Ectodermal cell (in vitro differentiated cells): ENCODE measurements at regions not wholly inside any gene's neighbourhood (a gene's known extent, or its start where the extent isn't known, plus 50 kb on each side); places are given as distances from the start of the nearest gene placed in this dataset.

ENCODE experiments used
- H3K27ac ChIP-seq: 2 replicates; pipeline ENCODE4 v1.7.0; 2013; ENCODE audit warnings: mild to moderate bottlenecking, low read depth, low read length; ENCODE audit not compliant: insufficient read depth, poor library complexity, severe bottlenecking
- H3K27me3 ChIP-seq: 2 replicates; pipeline ENCODE4 v1.7.0; 2013; ENCODE audit warnings: mild to moderate bottlenecking, low read length; ENCODE audit not compliant: insufficient read depth, control insufficient read depth, poor library complexity, severe bottlenecking
- H3K36me3 ChIP-seq: one replicate; pipeline ENCODE4 v1.7.0; 2013; ENCODE audit warnings: low read length; ENCODE audit not compliant: control insufficient read depth, insufficient read depth
- H3K4me1 ChIP-seq: one replicate; pipeline ENCODE4 v1.7.0; 2013; ENCODE audit warnings: low read length; ENCODE audit not compliant: control insufficient read depth, insufficient read depth
- H3K4me3 ChIP-seq: 2 replicates; pipeline ENCODE4 v1.7.0; 2013; ENCODE audit warnings: low read depth, low read length, control low read depth; ENCODE audit not compliant: insufficient read depth
- H3K9me3 ChIP-seq: 2 replicates; pipeline ENCODE4 v1.7.0; 2013; ENCODE audit warnings: mild to moderate bottlenecking, low read length, moderate library complexity; ENCODE audit not compliant: control insufficient read depth
- WGBS, 2 experiments: methylation state at CpG; one replicate each; pipeline ENCODE4 v1.1.7; 2013; ENCODE audit warnings: missing lambda C conversion rate in 2 of 2; 5-methylcytosine and 5-hydroxymethylcytosine counted together

GRCh38 chr14:101200650-101201516 lies 297.4 kb upstream of the RTL1 start:
- no peaks in the 10 kb centered on the region for H3K36me3 ChIP-seq
- no peak overlapping the region for H3K27ac ChIP-seq
- H3K4me1 ChIP-seq = no peaks in the 10 kb centered on the region
- H3K9me3 ChIP-seq = no peaks in the 10 kb centered on the region
- H3K27me3 ChIP-seq = no peaks in the 10 kb centered on the region
- no peak overlapping the region for H3K4me3 ChIP-seq
- 93 to 94% methylated on average over 12 of the region's 12 CpGs for WGBS, 2 experiments

- WGBS, 2 experiments = 92 to 93% methylated on average over 18 of the region's 18 CpGs
Measured at GRCh38 chr14:101201535-101202151, 298.1 kb upstream of the RTL1 start.

GRCh38 chr14:101202627-101203404 lies 299.3 kb upstream of the RTL1 start:
- Histone ChIP-seq H3K9me3 (no peaks in the 10 kb centered on the region), H3K27ac (no peak overlapping the region), H3K27me3 (no peaks in the 10 kb centered on the region), H3K36me3 (no peaks in the 10 kb centered on the region), H3K4me1 (no peaks in the 10 kb centered on the region), H3K4me3 (no peak overlapping the region)
- whole genome bisulfite sequencing, 2 experiments = 88 to 89% methylated on average over 25 of the region's 25 CpGs

More at GRCh38 chr14:101201535-101202151, 298.1 kb upstream of the RTL1 start:
- Histone ChIP-seq H3K27me3 (no peaks in the 10 kb centered on the region), H3K4me3 (no peak overlapping the region), H3K36me3 (no peaks in the 10 kb centered on the region), H3K9me3 (no peaks in the 10 kb centered on the region), H3K4me1 (no peaks in the 10 kb centered on the region), H3K27ac (no peak overlapping the region)

GRCh38 chr14:101206556-101206955 lies 303.0 kb upstream of the RTL1 start:
- Histone ChIP-seq H3K27me3 (no peaks in the 10 kb centered on the region), H3K4me1 (no peaks in the 10 kb centered on the region), H3K36me3 (no peaks in the 10 kb centered on the region), H3K9me3 (no peaks in the 10 kb centered on the region), H3K4me3 (no peak overlapping the region), H3K27ac (no peak overlapping the region)
- WGBS, 2 experiments = 84 to 95% methylated on average over 2 of the region's 3 CpGs

GRCh38 chr14:101207041-101207440 lies 303.5 kb upstream of the RTL1 start:
- Histone ChIP-seq H3K27ac (no peak overlapping the region), H3K4me1 (no peaks in the 10 kb centered on the region), H3K36me3 (no peaks in the 10 kb centered on the region), H3K4me3 (no peak overlapping the region), H3K9me3 (no peaks in the 10 kb centered on the region), H3K27me3 (no peaks in the 10 kb centered on the region)
- 86 to 100% methylated on average over 2 of the region's 2 CpGs for WGBS, 2 experiments

- Histone ChIP-seq H3K27me3 (no peaks in the 10 kb centered on the region), H3K9me3 (no peaks in the 10 kb centered on the region), H3K4me3 (no peak overlapping the region), H3K27ac (no peak overlapping the region), H3K36me3 (no peaks in the 10 kb centered on the region), H3K4me1 (no peaks in the 10 kb centered on the region)
- 88 to 92% methylated on average over 1 of the region's 1 CpG for WGBS, 2 experiments
Measured at GRCh38 chr14:101207897-101208296, 304.4 kb upstream of the RTL1 start.

GRCh38 chr14:101209594-101209993 lies 306.1 kb upstream of the RTL1 start:
- no peaks in the 10 kb centered on the region for H3K4me1 ChIP-seq
- no peaks in the 10 kb centered on the region for H3K9me3 ChIP-seq
- H3K36me3 ChIP-seq = no peaks in the 10 kb centered on the region
- H3K4me3 ChIP-seq = no peak overlapping the region
- H3K27ac ChIP-seq = no peak overlapping the region
- 88 to 93% methylated on average over 1 to 2 of the region's 2 CpGs for WGBS, 2 experiments
- H3K27me3 ChIP-seq = no peaks in the 10 kb centered on the region

- H3K4me1 ChIP-seq = no peaks in the 10 kb centered on the region
- 95 to 96% methylated on average over 5 of the region's 5 CpGs for WGBS, 2 experiments
- no peaks in the 10 kb centered on the region for H3K36me3 ChIP-seq
- H3K27ac ChIP-seq = no peak overlapping the region
- no peaks in the 10 kb centered on the region for H3K27me3 ChIP-seq
- H3K4me3 ChIP-seq = no peak overlapping the region
- no peaks in the 10 kb centered on the region for H3K9me3 ChIP-seq
Measured at GRCh38 chr14:101215266-101215665, 311.7 kb upstream of the RTL1 start.

- Histone ChIP-seq H3K36me3 (no peaks in the 10 kb centered on the region), H3K4me1 (no peaks in the 10 kb centered on the region), H3K9me3 (no peaks in the 10 kb centered on the region), H3K27me3 (no peaks in the 10 kb centered on the region), H3K27ac (no peak overlapping the region), H3K4me3 (no peak overlapping the region)
- WGBS, 2 experiments = 95% methylated on average over 12 of the region's 12 CpGs
Measured at GRCh38 chr14:101215927-101216326, 312.4 kb upstream of the RTL1 start.
